GM12865 (cell line): ENCODE measurements at regions not wholly inside any gene's neighbourhood (a gene's known extent, or its start where the extent isn't known, plus 50 kb on each side); places are given as distances from the start of the nearest gene placed in this dataset.
"Not testable (repeated sequence)": the region's sequence is repeated elsewhere in the genome, so short reads cannot be mapped to it uniquely, and the experiment has no call there.

Source experiments
- DNase-seq: peaks from one replicate; pipeline ENCODE4 v3.0.0; 2010; ENCODE audit warnings: low read depth
- H3K4me3 ChIP-seq: 2 replicates; pipeline ENCODE4 v1.5.1; 2011; ENCODE audit warnings: mild to moderate bottlenecking, low read depth, low read length, control low read depth
- CTCF ChIP-seq: IDR thresholded peaks from 2 replicates; pipeline ENCODE4 v1.5.1; 2011; ENCODE audit warnings: low read length, control low read depth, low read depth, inconsistent platforms; ENCODE audit not compliant: insufficient read depth; ENCODE audit errors: missing control alignments

GRCh38 chr2:7169593-7169992, 252.4 kb downstream of the RNF144A start:
- DNase-seq = no peak
- no peak for TF ChIP-seq CTCF
- H3K4me3 ChIP-seq = no peak overlapping the region

- H3K4me3 ChIP-seq, DNase-seq: not testable (repeated sequence)
Observed at GRCh38 chr2:7178996-7179395, 261.8 kb downstream of the RNF144A start.

GRCh38 chr2:7180638-7181370, 263.6 kb downstream of the RNF144A start:
- no peak for DNase-seq
- no peak for TF ChIP-seq CTCF

GRCh38 chr2:7182525-7182924, 265.3 kb downstream of the RNF144A start:
- TF ChIP-seq CTCF = no peak
- DNase-seq = no peak
- H3K4me3 ChIP-seq = no peak overlapping the region

More at GRCh38 chr2:7180638-7181370, 263.6 kb downstream of the RNF144A start:
- H3K4me3 ChIP-seq = no peak overlapping the region

GRCh38 chr2:7189106-7189505, 271.9 kb downstream of the RNF144A start:
- no peak overlapping the region for H3K4me3 ChIP-seq
- TF ChIP-seq CTCF = no peak
- DNase-seq = no peak

GRCh38 chr2:7190587-7191324, 273.5 kb downstream of the RNF144A start:
- no peak for DNase-seq
- TF ChIP-seq CTCF = no peak
- no peak overlapping the region for H3K4me3 ChIP-seq

GRCh38 chr2:7191932-7192331, 274.7 kb downstream of the RNF144A start:
- no peak overlapping the region for H3K4me3 ChIP-seq
- TF ChIP-seq CTCF = no peak
- DNase-seq = no peak
